Cardiac muscle cell (in vitro differentiated cells and primary cell): ENCODE measurements at regions not wholly inside any gene's neighbourhood (a gene's known extent, or its start where the extent isn't known, plus 50 kb on each side); places are given as distances from the start of the nearest gene placed in this dataset.

Source experiments
- DNase-seq, 2 donors: peaks; one replicate each; pipeline versions ENCODE4 v3.0.0 to v3.0.0-alpha.2; 2010 to 2017; ENCODE audit warnings: low read depth in 1 of 2, low spot score in 1 of 2
- H3K27ac ChIP-seq: fragments of 200-600 bp; sonication (generic); 2 replicates; pipeline ENCODE4 v1.5.1; 2016
- H3K27me3 ChIP-seq: fragments of 200-600 bp; sonication (generic); 2 replicates; pipeline ENCODE4 v1.6.0; 2016; ENCODE audit warnings: control low read depth
- H3K36me3 ChIP-seq: fragments of 200-600 bp; sonication (generic); 2 replicates; pipeline ENCODE4 v1.5.1; 2016; ENCODE audit warnings: control low read depth
- H3K4me1 ChIP-seq: fragments of 200-600 bp; sonication (generic); 2 replicates; pipeline ENCODE4 v1.8.1; 2017; ENCODE audit warnings: low read depth, mild to moderate bottlenecking, mixed run types
- H3K4me3 ChIP-seq: fragments of 200-600 bp; sonication (generic); 2 replicates; pipeline ENCODE4 v1.5.1; 2016; ENCODE audit warnings: mild to moderate bottlenecking
- H3K9me3 ChIP-seq: fragments of 200-600 bp; sonication (generic); 2 replicates; pipeline ENCODE4 v1.5.1; 2017; ENCODE audit warnings: low read depth, mild to moderate bottlenecking, control low read depth
- CTCF ChIP-seq: IDR thresholded peaks from 2 replicates; pipeline ENCODE4 v1.5.1; 2012; ENCODE audit warnings: low read depth, mild to moderate bottlenecking, low read length

DNA sequence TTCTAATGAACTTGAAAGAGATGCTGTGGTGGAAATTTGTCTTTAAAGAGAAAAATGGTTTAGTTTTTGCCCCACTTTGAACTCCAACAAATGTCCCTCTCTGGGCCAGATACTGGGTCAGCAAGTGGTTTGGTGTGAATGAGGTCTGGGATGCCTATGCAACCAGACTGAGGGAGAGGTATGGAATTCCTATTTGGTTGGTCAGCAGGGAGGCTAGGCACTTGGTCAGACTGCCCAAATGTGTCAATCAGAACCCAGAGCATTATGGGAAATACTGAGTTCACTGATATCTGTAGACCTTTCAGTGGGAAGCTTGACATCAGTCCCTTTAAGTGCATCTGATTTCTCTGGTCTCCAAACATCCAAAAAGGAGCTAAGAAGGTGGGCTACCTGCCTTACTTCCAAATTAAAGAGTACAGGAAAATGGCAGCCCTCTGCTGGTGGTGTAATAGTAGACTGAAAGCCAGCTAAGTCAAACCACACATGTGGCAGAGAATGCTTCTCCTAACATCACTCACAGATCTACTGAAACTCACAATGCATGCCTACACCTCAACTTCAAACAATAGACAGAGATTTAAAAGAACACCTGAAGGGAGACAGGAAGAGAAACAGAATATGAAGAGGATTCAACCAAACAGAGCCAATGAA is 510.1 kb downstream of the PLA2G4A start:
- no peak for TF ChIP-seq CTCF
- Histone ChIP-seq H3K36me3 (no peaks in the 10 kb centered on the region), H3K27me3 (no peaks in the 10 kb centered on the region), H3K9me3 (no peaks in the 10 kb centered on the region), H3K27ac (no peak overlapping the region), H3K4me3 (no peak overlapping the region), H3K4me1 (peaks cover 6% of the 10 kb centered on the region)
- DNase-seq = no peak

GRCh38 chr1:187342495-187342894 is 513.7 kb downstream of the PLA2G4A start:
- H3K27me3 ChIP-seq = no peaks in the 10 kb centered on the region
- no peak overlapping the region for H3K4me3 ChIP-seq
- H3K36me3 ChIP-seq = no peaks in the 10 kb centered on the region
- H3K27ac ChIP-seq = no peak overlapping the region
- no peak for TF ChIP-seq CTCF
- no peaks in the 10 kb centered on the region for H3K9me3 ChIP-seq
- H3K4me1 ChIP-seq = no peaks in the 10 kb centered on the region
- no peak for DNase-seq

GRCh38 chr1:187374082-187374481 is 545.3 kb downstream of the PLA2G4A start:
- Histone ChIP-seq H3K36me3 (no peaks in the 10 kb centered on the region), H3K27ac (no peak overlapping the region), H3K27me3 (no peaks in the 10 kb centered on the region), H3K4me3 (no peak overlapping the region), H3K4me1 (no peaks in the 10 kb centered on the region), H3K9me3 (no peaks in the 10 kb centered on the region)
- no peak for TF ChIP-seq CTCF
- DNase-seq = no peak

DNA sequence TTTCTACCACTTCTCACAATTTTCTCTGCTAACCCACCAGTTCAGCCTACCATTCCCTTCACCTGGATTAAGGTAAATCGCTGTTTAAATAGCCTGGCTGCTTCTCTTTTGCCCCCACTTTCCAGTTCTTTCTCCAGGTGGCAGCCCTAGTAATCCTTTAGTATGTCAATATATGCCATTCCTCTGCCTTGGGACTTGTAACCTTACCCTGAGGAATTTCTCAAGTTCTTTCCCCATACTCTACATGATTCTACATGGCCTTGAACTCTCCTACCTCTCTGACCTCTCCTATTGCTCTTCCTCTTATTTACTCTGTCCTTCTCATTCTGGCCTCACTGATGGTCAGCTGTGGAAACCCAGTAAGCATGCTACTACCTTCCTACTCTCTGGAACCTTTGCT is 546.0 kb downstream of the PLA2G4A start:
- H3K27ac ChIP-seq = no peak overlapping the region
- no peak for TF ChIP-seq CTCF
- H3K4me1 ChIP-seq = no peaks in the 10 kb centered on the region
- no peaks in the 10 kb centered on the region for H3K36me3 ChIP-seq
- no peaks in the 10 kb centered on the region for H3K27me3 ChIP-seq
- no peaks in the 10 kb centered on the region for H3K9me3 ChIP-seq
- DNase-seq = no peak
- no peak overlapping the region for H3K4me3 ChIP-seq

GRCh38 chr1:187383366-187383765 is 554.6 kb downstream of the PLA2G4A start:
- no peaks in the 10 kb centered on the region for H3K9me3 ChIP-seq
- peak; percentile 18 for TF ChIP-seq CTCF
- H3K27me3 ChIP-seq = no peaks in the 10 kb centered on the region
- no peak overlapping the region for H3K27ac ChIP-seq
- no peaks in the 10 kb centered on the region for H3K36me3 ChIP-seq
- H3K4me1 ChIP-seq = no peaks in the 10 kb centered on the region
- peak in 1 of 2 donors; percentile 5 for DNase-seq
- no peak overlapping the region for H3K4me3 ChIP-seq
